HG02973 (cell line): ENCODE measurements at regions not wholly inside any gene's neighbourhood (a gene's known extent, or its start where the extent isn't known, plus 50 kb on each side); places are given as distances from the start of the nearest gene placed in this dataset.

Experiments
- ATAC-seq: cut with Tn5 transposase; IDR thresholded peaks from one replicate; pipeline ENCODE4 v1.9.1; 2021; ENCODE audit warnings: moderate library complexity; ENCODE audit not compliant: unreplicated experiment

DNA sequence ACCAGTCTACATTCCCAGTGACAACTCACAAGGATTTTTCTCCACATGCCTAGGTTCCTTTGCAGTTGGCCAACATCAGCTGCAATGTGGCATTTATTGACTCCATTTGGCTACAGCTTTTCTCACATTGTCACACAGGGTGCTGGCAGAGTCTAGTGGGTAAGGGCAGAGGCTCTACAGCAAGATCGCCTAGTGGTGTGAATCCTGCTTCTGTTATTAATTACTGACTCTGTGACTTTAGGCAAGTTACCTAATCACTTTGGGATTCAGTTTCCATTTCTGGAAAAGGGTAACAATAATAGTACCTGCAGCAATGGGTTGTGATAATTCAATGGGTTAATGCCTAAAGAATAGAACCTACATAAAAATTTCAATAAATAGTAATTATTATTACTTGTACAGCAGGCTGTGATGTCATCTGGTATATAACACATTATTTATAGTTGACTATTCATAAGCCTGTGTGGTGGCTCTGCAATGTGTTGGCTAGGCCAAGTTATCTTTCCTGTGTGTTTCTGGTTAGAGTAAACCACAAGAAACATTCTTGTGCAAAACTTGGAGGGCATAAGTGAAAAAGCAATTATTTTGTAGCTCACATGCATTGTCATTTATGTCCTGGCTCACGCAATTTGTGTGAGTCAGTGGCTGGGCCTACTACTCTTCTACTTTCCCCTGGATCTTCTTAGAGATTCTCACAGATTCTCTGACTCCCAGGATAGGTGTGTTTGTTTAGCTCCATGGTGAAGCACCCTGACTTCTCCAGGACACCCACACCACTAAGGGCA lies 59.5 kb downstream of the PTGS2 start:
- ATAC-seq = peak; percentile 30

DNA sequence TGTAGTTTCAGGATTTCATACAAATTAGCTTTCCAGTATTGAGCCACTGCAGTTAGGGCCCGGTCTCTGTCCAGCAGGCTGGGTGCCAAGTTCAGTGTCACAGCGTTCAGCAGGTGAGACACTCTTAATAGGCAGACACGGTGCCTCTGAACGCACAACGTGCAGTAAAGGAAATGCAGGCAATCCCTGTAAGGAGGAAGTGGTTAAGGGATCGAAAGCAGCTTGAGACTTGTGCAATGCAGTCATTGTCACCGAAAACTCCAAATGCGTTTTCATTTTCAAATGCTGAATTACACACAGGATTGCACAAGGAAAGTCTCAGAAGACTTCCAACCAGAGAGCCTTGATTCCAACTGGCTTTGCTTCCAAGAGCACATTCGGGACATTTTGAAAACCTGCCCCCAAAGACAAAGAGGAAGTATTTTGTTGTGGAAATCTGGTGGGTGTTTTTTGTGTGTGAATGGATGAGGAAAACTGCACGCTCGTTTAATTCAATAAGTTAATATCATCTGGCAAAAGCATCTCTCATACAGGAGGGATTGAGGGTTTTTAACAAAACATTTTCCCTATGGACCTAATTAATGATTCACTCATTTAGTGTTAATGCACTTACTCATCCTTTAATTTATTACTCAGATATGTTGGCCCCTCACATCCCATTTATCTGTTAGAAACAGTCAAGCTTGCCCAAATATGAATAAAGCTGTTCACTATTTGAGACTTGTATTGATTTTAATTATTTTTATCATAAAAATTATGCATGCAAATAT lies 61.6 kb downstream of the PTGS2 start:
- ATAC-seq = peak; percentile 99

DNA sequence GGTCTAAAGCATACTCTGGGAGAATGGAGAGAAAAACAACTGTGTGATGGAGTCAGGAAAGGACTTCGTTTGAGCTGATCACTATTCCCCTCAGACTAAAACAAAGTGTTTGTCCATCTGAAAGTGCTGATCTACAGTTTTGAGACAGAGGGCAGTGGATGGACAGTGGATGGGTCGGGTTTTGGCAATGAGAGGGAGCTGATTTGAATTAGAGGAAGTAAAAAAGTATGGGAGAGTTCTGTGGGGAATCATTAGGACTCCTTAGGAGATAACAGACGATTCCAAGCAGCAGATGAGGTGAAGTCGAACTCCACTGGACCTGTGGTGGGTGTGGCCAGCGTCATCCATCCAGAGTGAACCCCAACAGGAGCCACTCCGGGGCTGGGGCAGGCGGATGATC lies 62.3 kb downstream of the PTGS2 start:
- peak; percentile 0 for ATAC-seq

DNA sequence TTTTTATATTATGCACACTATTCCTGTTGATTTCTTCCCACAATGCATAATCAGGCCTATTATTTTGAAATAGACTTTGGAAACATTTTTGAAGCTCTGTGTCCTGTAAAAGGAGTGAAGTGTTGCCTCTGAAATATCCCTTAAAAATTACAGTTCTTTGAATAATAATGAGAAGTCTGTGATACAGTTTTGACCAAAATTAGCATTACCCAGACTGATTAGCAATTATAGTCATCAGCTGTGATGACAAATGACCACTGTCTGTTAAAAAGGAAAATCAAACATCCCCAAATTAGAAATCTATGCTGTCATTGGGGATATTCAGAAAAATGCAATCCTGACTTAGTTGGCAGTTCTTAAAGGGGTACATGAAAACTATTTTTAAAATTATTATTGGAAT lies 63.7 kb downstream of the PTGS2 start:
- no peak for ATAC-seq

DNA sequence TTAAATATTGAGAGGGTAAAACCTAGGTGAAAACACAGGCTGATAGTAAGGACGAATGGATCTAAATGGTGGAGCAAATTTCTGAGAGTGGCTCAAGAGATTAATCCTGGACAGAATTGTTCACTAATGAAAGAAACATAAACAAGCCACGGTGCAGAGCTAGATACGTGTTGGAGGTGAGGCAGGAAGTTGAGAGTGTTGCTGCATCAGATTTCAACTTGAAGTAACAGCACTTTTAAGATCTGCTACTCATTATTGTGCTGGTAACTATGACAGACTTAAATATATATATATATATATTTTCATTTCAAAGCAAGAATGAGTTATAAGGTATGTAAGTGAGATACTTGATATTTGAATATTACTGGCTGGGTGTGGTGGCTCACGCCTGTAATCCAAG lies 64.9 kb downstream of the PTGS2 start:
- ATAC-seq = no peak

DNA sequence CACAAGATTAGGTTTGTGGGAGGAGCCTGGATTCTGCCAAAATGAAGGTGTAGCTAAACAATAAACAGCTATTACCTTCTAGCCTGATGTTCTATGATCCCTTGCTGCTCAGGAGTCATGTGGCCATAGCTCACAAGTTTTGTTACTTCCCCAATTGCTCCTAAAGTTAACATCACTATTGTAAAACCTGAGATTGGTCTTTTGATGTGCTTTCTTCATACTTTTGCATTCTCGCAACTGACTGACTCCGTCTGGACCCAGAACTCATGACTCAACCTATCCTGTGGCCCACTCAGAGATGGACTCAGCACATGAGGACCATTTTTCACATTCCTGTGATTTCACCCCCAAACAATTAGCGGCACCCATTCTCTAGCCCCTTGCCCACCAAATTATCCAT lies 69.1 kb downstream of the PTGS2 start:
- ATAC-seq = no peak

DNA sequence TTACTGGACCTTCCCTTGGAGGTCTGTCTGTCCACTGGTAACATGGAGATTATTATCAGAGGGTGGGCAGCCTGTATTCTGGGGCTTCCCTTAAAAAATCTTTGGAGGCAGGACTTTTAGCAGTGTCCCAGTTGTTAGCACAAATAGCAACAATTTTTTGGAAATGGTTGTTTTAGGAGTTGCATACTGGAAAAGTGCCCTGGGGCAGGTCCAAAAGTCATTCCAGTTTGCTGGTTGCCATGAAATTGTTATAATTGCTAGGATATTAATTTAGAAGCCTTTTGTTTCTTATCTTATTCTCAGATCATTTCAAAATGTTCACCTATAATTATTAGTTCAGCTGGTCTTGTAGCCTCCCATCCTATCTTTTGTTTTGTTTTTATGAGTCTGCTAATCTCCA lies 71.0 kb downstream of the PTGS2 start:
- no peak for ATAC-seq

DNA sequence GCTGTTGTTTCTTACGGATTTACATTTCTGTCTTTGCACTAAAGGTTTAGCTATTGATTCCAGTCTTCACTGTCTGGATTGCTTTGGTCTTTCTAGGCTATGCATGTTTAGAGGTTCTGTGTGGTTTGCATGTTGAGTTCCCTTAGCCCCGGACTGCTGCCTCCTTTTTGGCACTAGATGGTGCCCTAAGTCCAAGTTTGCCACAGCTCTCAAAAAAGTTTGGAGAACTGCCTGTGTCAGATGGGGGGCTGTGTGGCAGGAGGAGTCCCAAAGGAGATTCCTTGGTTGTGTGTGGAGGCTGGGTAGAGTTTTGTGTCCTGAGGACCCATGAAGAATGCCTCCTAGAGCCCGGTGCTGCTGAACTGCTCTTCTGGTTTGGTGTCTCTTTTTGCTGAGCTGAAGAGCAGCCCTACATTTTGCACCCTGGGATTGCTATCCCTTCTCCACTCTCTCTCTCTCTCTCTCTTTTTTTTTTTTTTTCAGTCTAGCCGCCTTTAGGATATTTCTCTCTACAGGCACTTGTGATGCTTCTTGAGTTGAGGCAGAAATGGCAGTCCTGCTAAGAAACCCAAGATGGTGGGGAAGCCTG lies 74.4 kb downstream of the PTGS2 start:
- peak; percentile 66 for ATAC-seq

DNA sequence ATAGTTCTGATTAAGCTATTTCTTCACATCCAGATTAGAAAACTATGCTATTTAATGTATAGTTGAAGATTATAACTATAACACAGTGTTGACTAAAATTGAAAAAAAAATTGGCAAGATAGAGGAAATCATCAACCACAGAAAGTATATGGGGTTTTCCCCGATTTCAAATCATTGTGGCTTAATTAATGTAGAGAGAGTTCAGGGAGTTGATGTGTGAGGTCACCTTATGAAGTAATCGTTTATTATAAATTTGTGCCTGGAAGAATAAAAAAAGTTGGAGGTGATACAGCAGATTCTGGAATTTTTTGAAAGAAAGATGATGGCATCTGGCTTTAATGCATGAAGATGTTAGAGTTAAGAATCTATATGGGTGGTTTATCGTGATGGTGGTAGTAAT lies 84.3 kb downstream of the PTGS2 start:
- no peak for ATAC-seq

DNA sequence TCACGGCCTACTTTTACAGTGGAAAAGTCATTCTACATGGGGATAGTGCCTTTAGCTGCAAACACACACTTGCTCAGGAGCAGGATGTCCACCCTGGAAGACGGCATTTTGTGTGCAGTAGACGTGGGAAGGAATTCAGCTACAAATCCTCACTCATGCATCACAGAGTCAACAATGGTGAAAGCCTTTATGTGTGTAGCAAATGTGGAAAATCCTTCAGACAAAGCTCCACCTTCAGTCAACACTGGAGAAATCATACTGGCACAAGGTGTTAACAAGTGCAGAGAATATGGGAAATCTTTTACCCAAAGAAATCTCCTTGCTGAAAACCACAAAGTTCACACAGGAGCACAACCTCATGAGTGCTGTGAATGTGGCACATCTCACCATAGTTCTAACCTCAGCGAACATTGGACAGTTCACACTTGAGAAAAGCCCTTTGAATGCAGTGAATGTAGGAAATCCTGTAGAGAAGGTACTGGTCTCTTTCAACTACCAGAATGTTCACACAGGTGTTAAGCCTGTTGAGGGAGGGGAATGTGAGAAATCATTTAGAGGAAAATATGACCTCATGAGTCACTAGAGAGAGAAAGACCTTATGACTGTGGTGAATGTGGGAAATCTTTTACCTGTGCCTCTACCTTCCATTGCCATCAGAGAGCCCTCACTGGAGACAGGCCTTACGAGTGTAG lies 101.8 kb downstream of the PTGS2 start:
- ATAC-seq = no peak

DNA sequence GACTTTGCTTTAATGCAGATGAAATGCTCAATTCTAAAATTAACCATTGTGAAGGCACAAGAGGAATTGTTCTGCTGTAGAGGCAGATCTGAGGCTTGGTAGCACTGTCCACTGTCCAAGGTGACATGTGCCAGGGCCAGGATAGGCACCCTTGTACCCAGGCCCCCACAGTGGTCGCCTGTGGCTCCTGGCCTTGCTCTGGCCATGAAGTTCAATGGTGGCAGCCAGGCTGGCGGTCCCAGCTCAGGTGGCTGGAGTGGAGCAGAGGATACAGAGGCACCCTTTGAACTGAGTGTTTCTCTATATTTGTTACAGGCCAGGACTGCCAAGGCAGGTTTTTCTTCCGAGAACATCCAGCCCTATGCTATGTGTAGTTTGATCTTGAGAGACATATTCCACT lies 102.6 kb downstream of the PTGS2 start:
- no peak for ATAC-seq

DNA sequence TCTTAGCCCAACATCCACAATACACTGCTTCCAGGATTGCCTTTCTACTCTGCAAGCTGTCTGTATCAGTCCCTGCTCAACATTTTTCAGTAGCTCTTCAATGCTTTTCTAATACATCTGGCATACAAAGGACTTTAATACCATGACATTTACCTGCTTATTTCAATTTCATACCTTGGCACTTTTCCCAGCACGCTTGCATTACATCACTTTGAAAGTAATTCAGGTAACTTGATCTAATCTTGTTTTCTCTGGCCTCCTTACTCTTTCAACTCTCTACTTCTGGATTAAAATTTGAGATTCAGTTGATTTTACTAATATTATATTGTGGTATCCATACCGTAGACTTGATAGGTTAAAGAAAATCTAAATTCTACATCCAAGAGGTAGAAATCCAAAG lies 103.0 kb downstream of the PTGS2 start:
- ATAC-seq = no peak

DNA sequence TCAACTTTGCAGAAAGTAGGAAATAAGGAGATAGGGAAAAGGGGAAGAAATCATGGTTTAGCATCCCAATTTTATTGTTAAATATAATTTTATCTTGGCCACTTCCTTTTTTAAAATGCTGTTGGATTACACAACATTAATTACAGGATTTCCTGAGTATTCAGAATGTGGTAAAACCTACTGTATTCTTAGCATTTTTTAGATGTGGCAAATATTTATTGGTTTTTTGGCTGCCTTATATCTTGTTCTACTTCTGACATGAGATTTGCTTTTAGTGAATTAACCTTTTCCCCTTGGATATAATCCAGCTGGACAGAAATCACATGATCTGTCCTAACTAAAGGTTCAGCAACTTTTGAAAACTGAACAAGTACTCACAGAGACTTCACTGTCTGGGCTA lies 104.9 kb downstream of the PTGS2 start:
- no peak for ATAC-seq

DNA sequence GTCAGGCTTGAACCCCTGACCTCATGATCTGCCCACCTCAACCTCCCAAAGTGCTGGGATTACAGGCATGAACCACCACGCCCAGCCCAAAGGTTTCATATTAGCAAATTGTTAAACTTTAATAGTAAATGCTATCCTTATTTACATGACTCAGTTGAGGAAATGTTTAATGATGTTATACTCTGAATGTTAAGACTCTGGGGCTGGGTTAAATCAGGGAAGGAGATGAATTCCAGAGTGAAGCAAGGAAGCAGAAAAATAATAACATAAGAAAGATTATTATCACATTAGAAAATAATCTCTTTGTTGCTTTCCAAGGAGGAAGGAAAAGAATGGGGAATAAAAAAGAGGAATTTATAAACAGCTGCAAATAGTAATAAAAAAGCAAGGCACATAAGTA lies 105.3 kb downstream of the PTGS2 start:
- no peak for ATAC-seq

DNA sequence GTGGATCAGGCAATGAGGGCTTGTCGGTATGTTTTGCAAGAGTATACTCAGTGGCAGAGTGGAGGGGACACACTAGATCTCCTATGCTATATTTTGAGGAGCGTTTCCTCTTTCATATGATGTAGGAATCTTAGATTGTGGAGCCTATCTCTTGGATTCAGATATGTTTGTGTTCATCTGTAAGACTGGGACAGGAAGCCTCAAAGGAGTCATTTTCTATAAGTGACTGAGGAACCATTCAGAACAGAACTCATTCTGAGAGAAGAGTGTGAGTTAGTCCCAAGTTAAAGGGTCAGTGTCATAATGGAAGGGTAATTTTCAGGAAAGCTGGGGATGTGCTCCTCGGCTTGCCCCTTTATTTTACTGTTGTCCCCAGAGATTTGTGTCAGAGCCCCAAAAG lies 107.7 kb downstream of the PTGS2 start:
- ATAC-seq = no peak

DNA sequence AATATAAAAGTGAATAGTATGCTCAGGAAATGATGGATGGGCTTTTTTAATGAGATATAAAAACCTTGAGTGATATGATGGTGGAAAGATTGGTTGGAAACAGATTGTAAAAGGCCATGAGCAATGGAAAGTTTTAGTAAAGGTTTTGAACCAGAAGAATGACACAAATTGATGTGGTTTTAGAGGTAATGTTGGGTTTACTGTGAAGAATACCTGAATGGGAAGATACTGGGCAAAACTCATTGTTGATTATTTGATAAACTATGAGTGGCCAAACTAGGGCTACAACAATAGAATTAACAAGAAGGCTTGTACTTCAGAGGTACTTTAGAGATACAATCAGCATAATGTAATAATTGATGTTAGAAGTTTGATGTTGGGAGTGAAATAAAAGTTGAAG lies 108.5 kb downstream of the PTGS2 start:
- ATAC-seq = no peak

DNA sequence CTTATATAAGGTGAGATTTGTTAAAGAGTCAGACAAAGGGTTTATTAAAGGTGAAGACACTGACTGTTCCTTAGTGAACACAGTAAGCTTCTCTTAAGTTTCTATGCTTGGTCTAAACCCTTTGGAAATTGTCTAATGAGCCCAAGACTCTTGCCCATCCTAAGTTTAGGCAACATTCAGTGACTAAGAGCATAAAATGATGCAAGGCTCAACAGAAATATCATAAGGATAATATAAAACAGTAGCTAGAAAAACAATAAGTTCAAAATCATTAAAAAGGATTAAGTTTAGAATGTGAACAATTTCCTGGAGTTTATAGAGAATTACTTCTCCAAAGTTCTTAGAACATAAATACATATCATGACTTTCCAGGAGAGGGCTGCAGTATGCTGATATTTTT lies 108.9 kb upstream of the PDC start:
- ATAC-seq = no peak

DNA sequence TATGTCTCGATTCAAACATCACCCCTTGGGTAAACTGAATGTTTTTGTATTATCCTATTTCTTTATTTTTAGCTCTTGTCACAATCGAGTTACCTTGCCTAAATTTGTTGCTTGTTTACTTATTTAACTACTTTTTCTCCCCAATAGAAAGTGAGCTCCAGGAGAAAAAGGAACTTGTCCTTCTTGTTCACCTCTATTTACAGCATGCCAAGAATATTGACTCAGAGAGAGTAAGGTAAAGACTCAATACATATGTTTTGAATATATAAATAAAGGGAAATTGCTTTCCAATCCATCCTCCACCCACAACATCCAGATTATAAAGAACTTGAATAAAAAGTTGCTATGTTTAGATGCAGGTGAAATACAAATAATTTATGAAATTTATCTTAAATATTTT lies 107.3 kb upstream of the PDC start:
- ATAC-seq = no peak

DNA sequence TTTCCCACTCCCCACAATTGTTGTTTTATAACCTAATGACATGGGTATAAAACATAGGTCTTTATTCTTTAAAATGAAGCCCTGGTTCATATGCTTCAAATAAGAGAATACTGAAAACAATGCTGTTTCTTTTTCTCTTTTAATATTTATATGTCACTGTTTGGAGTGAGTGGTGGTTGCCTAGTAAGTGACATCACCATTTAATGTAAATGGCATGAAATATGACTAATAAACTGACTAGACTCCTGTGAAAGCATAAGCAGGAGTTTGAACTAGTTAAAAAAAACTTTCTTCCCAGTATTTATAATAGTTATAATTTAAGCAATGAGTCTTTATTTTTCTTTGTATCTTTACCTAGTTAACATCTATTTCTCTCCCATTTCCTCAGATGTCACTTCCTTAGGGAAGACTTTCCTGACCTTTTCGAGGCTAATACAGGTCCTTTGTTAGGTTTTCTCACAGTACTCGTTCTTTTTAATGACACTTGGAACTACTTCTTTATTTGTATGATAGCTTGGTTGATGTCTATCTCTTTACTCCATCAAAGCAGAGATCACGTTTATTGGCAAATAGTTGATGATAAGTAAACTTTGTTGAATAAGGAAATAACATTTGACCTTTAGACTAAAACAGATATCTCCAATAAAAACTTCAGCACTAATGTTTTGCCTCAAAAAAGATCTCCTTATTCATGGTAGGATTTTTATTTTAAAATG lies 105.4 kb upstream of the PDC start:
- ATAC-seq = no peak

DNA sequence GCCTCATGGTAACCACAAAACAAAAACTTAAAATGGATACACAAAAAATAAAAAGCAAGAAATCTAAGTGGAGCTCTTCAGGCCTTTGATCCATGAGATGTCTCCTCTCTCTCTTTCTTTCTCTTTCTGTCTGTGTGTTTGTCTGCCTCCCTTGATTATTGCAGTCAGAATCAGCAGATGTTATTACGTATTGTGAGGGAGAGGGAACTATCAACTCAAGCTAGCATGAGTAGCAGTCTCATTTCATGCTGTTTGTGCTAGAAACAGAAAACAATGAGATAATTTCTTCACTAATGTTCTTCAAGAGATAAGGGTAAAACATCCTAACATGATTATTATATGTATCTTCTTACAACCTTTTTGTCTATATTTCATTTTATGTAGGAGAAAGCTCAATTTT lies 103.7 kb upstream of the PDC start:
- ATAC-seq = no peak

DNA sequence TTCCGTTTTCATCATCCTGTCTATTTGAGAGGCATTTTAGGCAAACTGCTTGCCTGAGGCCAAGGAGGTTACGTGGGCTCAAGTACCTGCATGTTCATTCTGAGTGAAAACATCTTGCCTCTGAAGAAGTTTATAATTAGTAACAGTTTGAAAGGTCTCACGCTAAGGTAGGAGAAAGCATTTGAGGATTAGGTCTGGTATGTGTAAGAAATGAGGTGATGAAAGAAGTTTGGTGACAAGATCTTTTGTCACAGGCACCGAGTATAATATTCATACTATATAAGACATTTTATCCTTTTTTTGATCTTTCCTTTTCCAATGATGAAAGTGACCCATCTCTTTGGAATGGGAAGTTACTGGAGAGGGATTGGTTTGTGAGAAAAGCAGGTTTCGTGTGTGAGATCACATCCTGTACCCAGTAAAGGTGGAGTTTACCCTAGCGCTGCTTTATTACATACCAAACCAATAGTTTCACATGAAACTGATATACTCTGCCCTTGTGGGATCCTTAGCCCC lies 98.7 kb upstream of the PDC start:
- ATAC-seq = no peak
